ENCODE measurements at regions not wholly inside any gene's neighbourhood (a gene's known extent, or its start where the extent isn't known, plus 50 kb on each side); places are given as distances from the start of the nearest gene placed in this dataset.

GRCh38 chr17:13338421-13338820 is 263.3 kb downstream of the HS3ST3A1 start:
- TF ChIP-seq, protein P1, sequence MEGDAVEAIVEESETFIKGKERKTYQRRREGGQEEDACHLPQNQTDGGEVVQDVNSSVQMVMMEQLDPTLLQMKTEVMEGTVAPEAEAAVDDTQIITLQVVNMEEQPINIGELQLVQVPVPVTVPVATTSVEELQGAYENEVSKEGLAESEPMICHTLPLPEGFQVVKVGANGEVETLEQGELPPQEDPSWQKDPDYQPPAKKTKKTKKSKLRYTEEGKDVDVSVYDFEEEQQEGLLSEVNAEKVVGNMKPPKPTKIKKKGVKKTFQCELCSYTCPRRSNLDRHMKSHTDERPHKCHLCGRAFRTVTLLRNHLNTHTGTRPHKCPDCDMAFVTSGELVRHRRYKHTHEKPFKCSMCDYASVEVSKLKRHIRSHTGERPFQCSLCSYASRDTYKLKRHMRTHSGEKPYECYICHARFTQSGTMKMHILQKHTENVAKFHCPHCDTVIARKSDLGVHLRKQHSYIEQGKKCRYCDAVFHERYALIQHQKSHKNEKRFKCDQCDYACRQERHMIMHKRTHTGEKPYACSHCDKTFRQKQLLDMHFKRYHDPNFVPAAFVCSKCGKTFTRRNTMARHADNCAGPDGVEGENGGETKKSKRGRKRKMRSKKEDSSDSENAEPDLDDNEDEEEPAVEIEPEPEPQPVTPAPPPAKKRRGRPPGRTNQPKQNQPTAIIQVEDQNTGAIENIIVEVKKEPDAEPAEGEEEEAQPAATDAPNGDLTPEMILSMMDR (IDR thresholded peaks at IDR 0.05; ENCODE audit: insufficient read depth, low read depth, low read length): no peak
- no peak for DNase-seq (ENCODE audit: low read depth)
- no peak overlapping the region for H3K4me3 ChIP-seq (ENCODE audit: low read depth, low read length)

GRCh38 chr17:13337864-13338371 is 263.8 kb downstream of the HS3ST3A1 start:
- TF ChIP-seq, protein P1 (IDR thresholded peaks at IDR 0.05; ENCODE audit: insufficient read depth, low read depth, low read length): peak; percentile 90
- peak overlapping the region; percentile 41 for H3K4me3 ChIP-seq (ENCODE audit: low read depth, low read length)
- peak; percentile 82 for DNase-seq (ENCODE audit: low read depth)

DNA sequence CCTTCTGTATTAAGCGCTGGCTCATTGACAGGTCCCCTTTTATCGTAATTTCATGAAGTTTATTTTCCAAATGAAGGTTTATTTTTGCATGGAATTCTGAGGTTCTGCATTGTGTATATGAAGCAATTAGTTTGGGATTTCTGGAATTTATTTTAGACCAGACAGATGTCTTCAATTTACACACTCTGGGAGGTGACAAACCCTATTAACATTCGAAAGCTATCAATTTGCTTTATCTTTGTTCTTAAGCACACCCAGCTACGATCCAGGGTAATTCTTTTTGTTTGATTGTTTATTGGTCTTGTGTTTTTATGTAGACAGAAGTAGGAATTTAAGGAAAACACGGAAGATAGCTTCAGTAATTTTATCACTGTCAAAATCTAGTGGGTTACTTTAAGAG is 264.6 kb downstream of the HS3ST3A1 start:
- DNase-seq (ENCODE audit: low read depth): peak; percentile 25
- H3K4me3 ChIP-seq (ENCODE audit: low read depth, low read length): no peak overlapping the region
- TF ChIP-seq, protein P1 (IDR thresholded peaks at IDR 0.05; ENCODE audit: insufficient read depth, low read depth, low read length): no peak

DNA sequence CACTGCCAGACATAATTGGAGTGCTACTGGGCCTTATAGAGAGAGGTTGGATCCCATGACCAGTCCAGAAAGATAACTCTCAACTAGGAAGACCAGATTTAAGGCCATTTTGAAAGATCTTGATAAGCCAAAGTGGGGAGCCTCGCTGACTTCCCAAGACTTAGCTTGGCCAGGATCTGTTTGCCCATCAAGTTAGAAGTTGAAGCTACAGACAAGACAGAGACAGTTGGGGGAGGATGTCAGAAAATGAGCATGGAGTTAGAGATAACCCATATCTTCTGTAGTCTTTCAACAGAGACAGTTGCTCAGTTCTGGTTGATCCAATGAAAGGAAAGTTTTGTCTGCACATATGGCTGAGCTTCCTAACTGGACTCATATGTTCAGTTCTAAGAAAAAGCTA is 267.4 kb downstream of the HS3ST3A1 start:
- TF ChIP-seq, protein P1 (IDR thresholded peaks at IDR 0.05; ENCODE audit: insufficient read depth, low read depth, low read length): no peak
- H3K4me3 ChIP-seq (ENCODE audit: low read depth, low read length): no peak overlapping the region
- DNase-seq (ENCODE audit: low read depth): no peak

GRCh38 chr17:13333661-13334060 is 268.1 kb downstream of the HS3ST3A1 start:
- no peak overlapping the region for H3K4me3 ChIP-seq (ENCODE audit: low read depth, low read length)
- TF ChIP-seq, protein P1 (IDR thresholded peaks at IDR 0.05; ENCODE audit: insufficient read depth, low read depth, low read length): no peak
- DNase-seq (ENCODE audit: low read depth): no peak

- no peak for DNase-seq (ENCODE audit: low read depth)
- no peak overlapping the region for H3K4me3 ChIP-seq (ENCODE audit: low read depth, low read length)
- TF ChIP-seq, protein P1 (IDR thresholded peaks at IDR 0.05; ENCODE audit: insufficient read depth, low read depth, low read length): no peak
Measured at GRCh38 chr17:13332207-13332606, 269.5 kb downstream of the HS3ST3A1 start.

DNA sequence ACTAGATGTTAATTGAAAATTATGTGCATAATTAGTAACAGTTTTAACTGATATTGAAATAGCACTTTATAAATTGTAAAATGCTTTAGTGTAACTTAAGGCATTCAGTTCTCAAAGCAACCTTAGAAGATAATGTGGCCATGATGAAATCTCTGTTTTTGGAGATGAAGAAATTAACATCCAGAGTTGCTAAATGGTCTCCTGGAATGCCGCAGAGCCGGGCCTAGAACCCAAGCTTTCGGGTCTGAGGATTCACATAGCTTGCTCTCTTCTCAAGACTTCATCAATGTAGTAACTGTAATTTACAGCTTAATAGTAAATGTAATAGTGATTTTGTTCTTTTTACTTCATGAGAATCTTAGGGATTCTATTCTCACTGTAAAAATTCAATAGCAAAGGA is 272.3 kb downstream of the HS3ST3A1 start:
- TF ChIP-seq, protein P1 (IDR thresholded peaks at IDR 0.05; ENCODE audit: insufficient read depth, low read depth, low read length): no peak
- DNase-seq (ENCODE audit: low read depth): no peak
- no peak overlapping the region for H3K4me3 ChIP-seq (ENCODE audit: low read depth, low read length)
